Hepatocyte (in vitro differentiated cells): ENCODE measurements at regions not wholly inside any gene's neighbourhood (a gene's known extent, or its start where the extent isn't known, plus 50 kb on each side); places are given as distances from the start of the nearest gene placed in this dataset.
A peak's percentile ranks its signal among the peaks of the same experiment; 100 is the strongest.

Experiments used
- DNase-seq: peaks from one replicate; pipeline ENCODE4 v3.0.0-alpha.2; 2016; ENCODE audit warnings: low spot score
- H2AFZ ChIP-seq: fragments of 200-600 bp; sonication (generic); 2 replicates; pipeline ENCODE4 v1.6.0; 2016; ENCODE audit warnings: antibody characterized with exemption, mild to moderate bottlenecking
- H3K27ac ChIP-seq: fragments of 200-600 bp; sonication (generic); 2 replicates; pipeline ENCODE4 v1.5.1; 2016; ENCODE audit warnings: mild to moderate bottlenecking
- H3K27me3 ChIP-seq: fragments of 200-600 bp; sonication (generic); 2 replicates; pipeline ENCODE4 v1.6.1; 2016
- H3K36me3 ChIP-seq: fragments of 200-600 bp; sonication (generic); replicated peaks from 2 replicates; pipeline ENCODE4 v1.5.1; 2016; ENCODE audit warnings: low read depth; ENCODE audit not compliant: insufficient read depth
- H3K4me1 ChIP-seq: fragments of 200-600 bp; sonication (generic); 2 replicates; pipeline ENCODE4 v1.5.1; 2016; ENCODE audit warnings: mild to moderate bottlenecking, moderate library complexity; ENCODE audit not compliant: insufficient read depth
- H3K4me2 ChIP-seq: fragments of 200-600 bp; sonication (generic); 2 replicates; pipeline ENCODE4 v1.6.0; 2016
- H3K4me3 ChIP-seq: fragments of 200-600 bp; sonication (generic); 2 replicates; pipeline ENCODE4 v1.5.1; 2016; ENCODE audit warnings: mild to moderate bottlenecking
- H3K79me2 ChIP-seq: fragments of 200-600 bp; sonication (generic); 2 replicates; pipeline ENCODE4 v1.6.0; 2017; ENCODE audit warnings: mild to moderate bottlenecking
- H3K9me2 ChIP-seq: fragments of 200-600 bp; sonication (generic); replicated peaks from 2 replicates; pipeline ENCODE4 v1.6.0; 2017; ENCODE audit warnings: mild to moderate bottlenecking; ENCODE audit not compliant: insufficient read depth
- H3K9me3 ChIP-seq: fragments of 200-600 bp; sonication (generic); 2 replicates; pipeline ENCODE4 v1.5.1; 2016; ENCODE audit warnings: low read depth, mild to moderate bottlenecking
- H4K20me1 ChIP-seq: fragments of 200-600 bp; sonication (generic); 2 replicates; pipeline ENCODE4 v1.6.0; 2016; ENCODE audit warnings: mild to moderate bottlenecking; ENCODE audit not compliant: insufficient read depth, poor library complexity, severe bottlenecking
- EZH2 ChIP-seq: fragments of 200-600 bp; sonication (generic); IDR thresholded peaks from 2 replicates; pipeline ENCODE4 v1.6.1; 2016; ENCODE audit warnings: antibody characterized with exemption, mild to moderate bottlenecking, borderline replicate concordance
- EZH2phosphoT487 ChIP-seq: fragments of 200-600 bp; sonication (generic); IDR thresholded peaks from one replicate; pipeline ENCODE4 v1.6.1; 2018; ENCODE audit warnings: antibody characterized with exemption, mild to moderate bottlenecking, low read depth, moderate library complexity; ENCODE audit not compliant: unreplicated experiment, severe bottlenecking
- WGBS: methylation state at CpG from one replicate; pipeline ENCODE4 v1.1.6; 2016; ENCODE audit warnings: low lambda C conversion rate; ENCODE audit errors: missing lambda C conversion rate; 5-methylcytosine and 5-hydroxymethylcytosine counted together
- TF ChIP-seq, protein P1 (sequence below): fragments of 200-600 bp; sonication (generic); IDR thresholded peaks from 2 replicates; pipeline ENCODE4 v1.5.1; 2016; ENCODE audit warnings: antibody characterized with exemption, mild to moderate bottlenecking; ENCODE audit not compliant: poor library complexity

DNA sequence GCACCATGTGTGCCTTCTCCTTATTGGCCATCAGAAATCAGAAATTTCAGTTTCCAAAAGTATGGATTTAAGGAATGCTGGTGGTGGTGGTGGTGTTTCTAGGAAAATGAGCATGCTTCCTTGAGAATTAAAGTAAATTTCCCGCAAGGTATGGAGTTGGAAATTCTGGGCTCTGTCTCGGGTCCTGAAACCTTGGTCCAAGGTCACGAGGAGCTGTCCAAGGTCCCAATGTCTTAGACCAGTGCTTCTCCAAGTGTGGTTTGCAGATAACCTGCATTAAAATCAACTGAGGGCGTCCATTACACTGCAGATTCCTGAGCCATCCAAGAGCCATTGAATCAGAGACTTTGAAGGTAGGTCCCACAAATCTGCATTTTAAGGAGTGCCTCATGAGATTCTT is 210.9 kb upstream of the PKDCC start:
- TF ChIP-seq EZH2 = no peak
- TF ChIP-seq EZH2phosphoT487 = no peak
- TF ChIP-seq, protein P1, sequence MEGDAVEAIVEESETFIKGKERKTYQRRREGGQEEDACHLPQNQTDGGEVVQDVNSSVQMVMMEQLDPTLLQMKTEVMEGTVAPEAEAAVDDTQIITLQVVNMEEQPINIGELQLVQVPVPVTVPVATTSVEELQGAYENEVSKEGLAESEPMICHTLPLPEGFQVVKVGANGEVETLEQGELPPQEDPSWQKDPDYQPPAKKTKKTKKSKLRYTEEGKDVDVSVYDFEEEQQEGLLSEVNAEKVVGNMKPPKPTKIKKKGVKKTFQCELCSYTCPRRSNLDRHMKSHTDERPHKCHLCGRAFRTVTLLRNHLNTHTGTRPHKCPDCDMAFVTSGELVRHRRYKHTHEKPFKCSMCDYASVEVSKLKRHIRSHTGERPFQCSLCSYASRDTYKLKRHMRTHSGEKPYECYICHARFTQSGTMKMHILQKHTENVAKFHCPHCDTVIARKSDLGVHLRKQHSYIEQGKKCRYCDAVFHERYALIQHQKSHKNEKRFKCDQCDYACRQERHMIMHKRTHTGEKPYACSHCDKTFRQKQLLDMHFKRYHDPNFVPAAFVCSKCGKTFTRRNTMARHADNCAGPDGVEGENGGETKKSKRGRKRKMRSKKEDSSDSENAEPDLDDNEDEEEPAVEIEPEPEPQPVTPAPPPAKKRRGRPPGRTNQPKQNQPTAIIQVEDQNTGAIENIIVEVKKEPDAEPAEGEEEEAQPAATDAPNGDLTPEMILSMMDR = no peak
- no peaks in the 10 kb centered on the region for H3K79me2 ChIP-seq
- DNase-seq = peak; percentile 80
- no peaks in the 10 kb centered on the region for H3K9me2 ChIP-seq
- no peaks in the 10 kb centered on the region for H3K27me3 ChIP-seq
- no peak overlapping the region for H3K27ac ChIP-seq
- H4K20me1 ChIP-seq = no peaks in the 10 kb centered on the region
- no peak overlapping the region for H3K4me2 ChIP-seq
- no peak overlapping the region for H2AFZ ChIP-seq
- no peaks in the 10 kb centered on the region for H3K9me3 ChIP-seq
- 8% methylated on average over 4 of the region's 4 CpGs for WGBS
- no peak overlapping the region for H3K4me3 ChIP-seq
- H3K4me1 ChIP-seq = peaks cover 6% of the 10 kb centered on the region
- no peaks in the 10 kb centered on the region for H3K36me3 ChIP-seq

DNA sequence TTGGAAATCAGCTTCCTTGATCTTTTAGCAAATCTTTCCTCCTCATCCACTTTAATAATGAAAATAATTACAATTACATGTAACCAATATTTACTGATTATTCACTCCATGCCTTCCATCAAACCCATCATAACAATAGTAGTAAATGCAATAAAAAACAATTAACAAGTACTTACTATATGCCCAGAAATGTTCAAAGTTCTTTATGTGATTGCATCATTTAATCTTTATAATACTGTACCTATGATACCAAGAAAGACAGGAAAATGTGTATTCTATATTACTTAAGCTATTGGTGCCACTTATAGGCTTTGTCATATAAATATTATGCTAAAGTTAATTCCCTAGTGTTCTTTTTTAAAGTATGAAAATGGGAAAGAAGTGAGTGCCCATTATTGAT is 210.2 kb upstream of the PKDCC start:
- no peaks in the 10 kb centered on the region for H3K9me2 ChIP-seq
- H3K79me2 ChIP-seq = no peaks in the 10 kb centered on the region
- no peak for TF ChIP-seq EZH2phosphoT487
- TF ChIP-seq EZH2 = no peak
- TF ChIP-seq, protein P1 = no peak
- no peaks in the 10 kb centered on the region for H3K36me3 ChIP-seq
- H3K27ac ChIP-seq = no peak overlapping the region
- no peaks in the 10 kb centered on the region for H4K20me1 ChIP-seq
- no peak overlapping the region for H3K4me2 ChIP-seq
- H3K9me3 ChIP-seq = no peaks in the 10 kb centered on the region
- peaks cover 8% of the 10 kb centered on the region for H3K4me1 ChIP-seq
- no peaks in the 10 kb centered on the region for H3K27me3 ChIP-seq
- no peak for DNase-seq
- H2AFZ ChIP-seq = no peak overlapping the region
- H3K4me3 ChIP-seq = no peak overlapping the region

DNA sequence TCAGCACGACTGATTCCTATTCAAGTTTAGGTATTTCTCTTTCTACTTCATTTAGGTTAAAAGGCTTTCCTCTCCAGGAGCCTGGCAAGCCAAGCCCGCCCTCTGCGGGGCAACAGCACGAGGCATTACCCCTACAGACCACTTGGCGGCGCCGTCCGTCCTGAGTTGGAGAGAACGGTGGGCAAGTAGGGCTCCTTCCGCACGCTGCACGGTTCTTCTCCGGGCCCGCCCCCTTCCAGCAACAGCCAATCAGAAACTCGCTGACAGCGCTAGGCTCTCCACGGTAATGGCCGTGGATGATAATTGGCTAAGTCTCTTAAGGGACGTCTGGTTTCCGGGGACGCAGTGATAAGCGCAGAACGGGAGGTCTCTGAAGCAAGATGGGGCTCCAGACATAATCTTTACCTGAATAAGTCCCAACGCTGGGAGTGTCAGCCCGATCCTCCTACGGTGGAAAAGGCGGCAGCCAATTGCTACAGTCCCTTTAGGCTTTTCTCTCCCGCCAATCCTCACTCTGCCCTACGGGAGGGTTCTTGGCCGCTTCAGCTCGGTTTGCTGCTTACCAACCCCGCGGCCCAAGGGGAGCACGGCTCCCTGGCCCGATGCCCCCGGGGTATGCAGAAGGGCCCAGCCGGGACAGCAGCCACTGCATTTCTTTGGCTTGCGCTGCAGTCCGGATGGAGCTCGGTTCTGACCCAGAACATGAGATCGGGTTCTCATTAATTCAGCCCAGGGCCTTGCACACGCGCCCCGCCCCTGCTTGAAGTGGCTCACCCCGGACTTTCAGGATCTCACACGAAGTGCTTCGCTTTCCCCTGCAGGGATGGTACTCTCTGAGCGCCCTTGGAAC is 206.9 kb upstream of the PKDCC start:
- Histone ChIP-seq H3K79me2 (no peaks in the 10 kb centered on the region), H4K20me1 (no peaks in the 10 kb centered on the region), H3K4me1 (peaks cover 8% of the 10 kb centered on the region), H3K27ac (peak overlapping the region; percentile 52), H2AFZ (peak overlapping the region; percentile 70), H3K36me3 (no peaks in the 10 kb centered on the region), H3K27me3 (no peaks in the 10 kb centered on the region), H3K9me2 (no peaks in the 10 kb centered on the region), H3K4me3 (peak overlapping the region; percentile 60), H3K9me3 (no peaks in the 10 kb centered on the region), H3K4me2 (peak overlapping the region; percentile 80)
- DNase-seq = peak; percentile 97
- 1% methylated on average over 48 of the region's 48 CpGs for WGBS
- TF ChIP-seq, protein P1 = peak; percentile 99
- no peak for TF ChIP-seq EZH2
